DMS53 treated with DMSO at 0.1 percent for 48 hours (cell line): ENCODE measurements at regions not wholly inside any gene's neighbourhood (a gene's known extent, or its start where the extent isn't known, plus 50 kb on each side); places are given as distances from the start of the nearest gene placed in this dataset.

Experiments used
- DNase-seq: peaks from one replicate; lab custom pipeline; 2025; ENCODE audit not compliant: unreplicated experiment; lab: John Stamatoyannopoulos, UW

DNA sequence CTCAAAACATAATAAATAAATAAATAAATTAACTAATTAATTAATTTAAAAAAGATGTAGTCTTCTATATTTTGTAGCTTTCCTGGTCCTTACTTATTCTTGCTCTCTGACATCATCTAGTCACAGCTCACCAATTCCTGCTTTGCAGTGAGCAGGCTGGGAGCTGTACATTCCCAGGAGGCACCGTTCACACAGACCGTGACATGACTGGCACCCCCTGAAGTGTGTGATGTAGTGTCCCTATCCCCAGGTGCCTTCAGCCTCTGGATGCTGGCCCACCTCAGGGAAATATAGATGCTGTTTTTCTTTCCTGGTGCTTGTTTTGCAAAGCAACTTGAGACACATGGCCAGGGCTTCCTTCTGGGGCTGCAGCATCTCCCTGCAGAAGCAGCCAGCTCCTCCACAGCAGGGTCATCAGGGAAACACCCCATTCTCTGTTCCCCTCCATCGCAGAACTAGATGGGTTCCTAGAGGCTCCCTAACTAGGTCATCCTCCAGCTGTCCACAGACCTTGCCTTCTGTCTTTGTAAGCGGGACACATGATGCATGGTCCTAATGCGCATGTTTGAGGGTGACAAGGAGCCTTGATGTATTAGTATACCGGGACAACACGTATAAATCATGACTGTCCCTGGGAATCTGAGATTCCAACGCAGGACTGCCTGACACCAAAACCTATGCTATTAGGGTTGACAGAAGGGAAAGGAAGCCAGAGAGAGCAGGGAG, 76.4 kb downstream of the RHOB start:
- DNase-seq: no peak

- DNase-seq: no peak
Measured at GRCh38 chr2:20523799-20524187, 76.9 kb downstream of the RHOB start.

GRCh38 chr2:20524412-20525040, 77.7 kb downstream of the RHOB start:
- DNase-seq: no peak

DNA sequence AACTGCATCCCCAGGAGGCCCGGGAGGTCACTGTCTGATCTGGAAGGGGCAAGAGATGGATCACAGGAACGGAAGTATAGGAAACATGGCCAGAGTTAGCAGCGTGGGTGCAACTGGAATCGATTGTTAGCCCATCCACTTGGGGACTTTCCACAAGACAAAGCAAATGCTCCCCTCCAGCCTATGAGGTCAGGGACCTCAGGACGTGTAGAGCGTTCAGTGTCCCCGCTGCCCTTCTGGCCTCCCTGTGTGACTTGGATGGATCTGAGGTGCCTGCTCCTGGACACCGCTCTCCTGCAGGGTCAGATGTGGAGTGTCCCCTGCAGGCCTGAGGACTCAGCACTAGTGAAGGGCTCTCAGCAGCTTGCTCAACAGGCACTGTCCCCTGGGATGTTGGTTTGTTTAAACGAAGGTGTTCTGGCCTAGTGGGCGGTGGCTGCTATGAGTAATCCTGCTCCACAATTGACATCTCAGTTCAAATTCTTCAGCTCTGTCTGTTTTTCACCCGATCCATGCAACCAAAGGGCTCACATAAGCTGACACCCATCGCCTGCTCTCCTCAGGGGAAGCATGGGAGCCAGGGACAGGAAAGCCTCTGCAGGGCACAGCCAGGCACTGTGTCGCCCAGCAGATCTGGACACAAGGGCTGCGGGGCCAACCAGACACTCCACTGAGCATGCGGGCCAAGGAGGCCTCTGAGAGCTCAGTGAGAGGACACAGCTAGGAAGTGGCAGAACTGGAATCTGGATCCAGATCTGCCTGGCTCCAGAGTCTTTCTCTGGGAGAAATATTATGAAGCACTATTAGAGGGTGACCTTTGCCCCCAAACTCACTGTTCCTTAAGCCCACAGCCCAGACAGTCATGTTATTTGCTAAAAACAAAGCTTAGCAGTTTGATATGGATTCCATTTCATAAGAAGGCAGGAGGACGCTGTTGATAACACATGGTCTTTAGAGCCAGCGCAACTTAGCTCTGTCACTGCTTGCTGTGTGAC, 78.5 kb downstream of the RHOB start:
- DNase-seq: no peak

GRCh38 chr2:20526160-20526559, 79.3 kb downstream of the RHOB start:
- no peak for DNase-seq

DNA sequence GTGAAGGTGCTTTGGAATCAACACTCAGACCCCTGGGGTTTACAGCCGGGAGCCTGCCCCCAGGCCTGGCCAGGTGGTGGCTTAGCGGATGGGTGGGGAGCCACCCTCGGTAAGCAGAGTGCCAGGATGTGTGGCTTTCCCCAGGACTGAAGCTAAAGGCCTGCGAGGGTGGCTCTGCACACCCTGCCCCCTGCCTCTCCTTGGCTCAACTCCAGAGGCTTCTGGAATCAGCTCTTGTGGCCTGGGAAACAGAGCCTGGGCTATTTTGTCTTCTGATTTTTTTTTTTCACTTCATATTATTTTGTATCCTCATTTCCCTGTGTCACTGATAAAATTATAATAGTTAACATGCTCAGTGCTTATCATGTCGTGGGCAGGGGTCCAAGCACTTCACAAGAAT, 79.8 kb downstream of the RHOB start:
- DNase-seq: no peak

DNA sequence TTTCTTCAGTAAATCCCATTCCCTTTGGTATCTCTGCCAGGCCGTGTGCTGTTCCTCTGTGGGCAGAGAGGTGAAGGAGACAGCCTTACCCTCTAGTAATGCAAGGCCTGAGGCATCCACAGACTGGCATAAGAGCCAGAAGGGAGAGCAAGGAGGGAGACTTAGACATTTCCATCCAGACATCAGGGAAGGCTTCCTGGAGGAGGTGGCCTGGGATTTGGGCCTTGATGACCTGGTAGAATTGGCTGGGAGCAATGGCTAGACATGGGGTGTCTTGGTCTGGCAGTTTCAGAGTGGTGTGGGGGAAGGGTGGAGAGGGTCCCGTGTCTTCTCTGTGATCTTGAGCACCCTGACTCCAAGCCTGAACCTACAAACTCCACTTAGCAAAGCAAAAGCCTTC, 81.8 kb downstream of the RHOB start:
- DNase-seq: no peak

DNA sequence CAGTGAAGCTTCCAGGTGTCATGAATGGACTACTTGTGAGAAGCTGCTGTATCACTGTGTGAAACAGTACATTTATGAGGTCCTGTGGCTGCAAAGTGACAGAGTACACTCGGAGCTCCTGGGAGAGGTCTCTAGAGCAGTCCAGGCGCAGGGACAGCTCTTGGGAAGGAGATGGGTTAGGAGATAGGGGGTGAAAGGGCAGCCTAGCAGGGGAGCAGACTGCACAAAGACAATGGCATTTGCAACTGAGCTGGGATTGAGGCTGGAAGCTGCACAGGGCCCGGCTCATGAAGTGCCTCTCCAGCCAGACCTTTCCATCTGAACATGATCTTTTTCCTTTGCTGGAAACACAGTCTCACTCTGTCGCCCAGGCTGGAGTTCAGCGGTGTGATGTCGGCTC, 83.6 kb downstream of the RHOB start:
- no peak for DNase-seq

DNA sequence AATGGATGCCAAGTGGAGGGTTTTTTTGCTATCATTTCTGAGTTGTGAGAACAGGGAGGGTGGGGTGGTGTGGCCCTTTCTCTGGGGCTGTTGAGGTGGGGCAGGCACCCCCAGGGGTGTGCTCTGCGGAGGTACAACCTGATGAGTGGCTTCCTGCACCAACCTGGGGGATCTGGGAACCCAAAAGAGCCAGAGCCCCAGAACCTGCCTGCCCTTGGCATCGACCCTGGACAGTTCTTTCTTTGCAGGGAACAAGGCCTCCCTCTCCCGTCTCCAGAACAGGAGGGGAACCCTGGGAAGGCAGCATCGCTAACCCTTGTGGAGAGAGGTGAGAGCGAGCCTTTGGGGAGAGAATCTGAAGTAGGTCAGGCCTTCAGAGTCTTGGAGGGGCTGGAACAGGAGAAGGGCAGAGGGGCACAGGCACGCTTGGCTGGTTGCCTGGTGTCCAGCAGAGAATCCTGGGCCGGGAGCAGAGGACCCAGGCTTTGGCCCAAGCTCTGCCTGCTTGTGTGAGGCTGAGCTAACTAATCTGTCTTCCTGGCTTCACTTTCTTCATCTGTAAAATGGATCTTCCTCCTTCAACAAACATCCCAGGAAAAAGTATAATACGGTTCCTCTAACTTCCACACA, 84.9 kb downstream of the RHOB start:
- DNase-seq: no peak

- DNase-seq: no peak
Measured at GRCh38 chr2:20532634-20533437, 86.0 kb downstream of the RHOB start.

GRCh38 chr2:20533993-20534622, 87.2 kb downstream of the RHOB start:
- DNase-seq: no peak

GRCh38 chr2:20534913-20535801, 88.3 kb downstream of the RHOB start:
- DNase-seq: no peak

- no peak for DNase-seq
Measured at GRCh38 chr2:20536619-20537422, 89.9 kb downstream of the RHOB start.

DNA sequence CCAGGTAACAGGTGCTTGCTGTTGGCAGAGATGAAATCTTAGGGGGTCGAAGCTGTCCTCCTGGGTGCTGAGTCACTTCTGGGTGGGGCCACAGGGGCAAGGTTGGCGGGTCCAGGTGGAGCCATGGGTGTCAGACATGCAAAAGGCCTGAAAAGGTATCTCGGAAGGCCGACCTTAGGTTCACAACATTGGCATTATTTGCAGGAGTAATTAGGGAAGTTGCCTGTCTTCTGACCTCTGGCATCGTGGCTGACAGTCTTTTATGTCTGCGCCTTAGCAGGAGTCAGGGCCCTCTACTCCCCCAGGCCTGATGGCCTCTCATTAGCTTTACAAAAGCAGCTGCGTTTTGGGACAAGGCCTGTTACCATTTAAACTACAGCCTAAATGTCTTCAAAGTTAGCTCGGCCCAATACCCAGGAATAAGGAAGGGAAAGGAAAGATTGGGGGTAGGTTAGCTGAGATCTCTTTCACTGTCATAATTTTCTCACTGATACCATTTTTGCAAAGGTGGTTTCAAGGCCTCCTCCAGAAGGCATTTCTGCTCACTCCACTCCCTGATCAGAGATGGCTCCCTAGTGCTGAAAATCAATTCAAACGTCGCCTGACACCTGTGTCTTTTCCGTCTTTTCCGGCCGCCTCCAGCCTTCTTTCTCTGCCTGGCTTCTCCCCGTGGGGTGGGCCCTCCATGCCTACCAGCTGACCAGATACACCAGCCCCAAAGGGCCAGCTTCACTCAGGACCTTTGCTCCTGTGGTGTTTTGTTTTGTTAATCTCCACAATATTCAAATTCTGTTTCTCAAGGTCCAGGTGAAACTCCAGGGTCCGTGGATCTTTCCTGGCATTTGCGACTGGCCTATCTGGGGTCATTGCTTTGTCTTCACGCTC, 90.8 kb downstream of the RHOB start:
- DNase-seq: no peak

DNA sequence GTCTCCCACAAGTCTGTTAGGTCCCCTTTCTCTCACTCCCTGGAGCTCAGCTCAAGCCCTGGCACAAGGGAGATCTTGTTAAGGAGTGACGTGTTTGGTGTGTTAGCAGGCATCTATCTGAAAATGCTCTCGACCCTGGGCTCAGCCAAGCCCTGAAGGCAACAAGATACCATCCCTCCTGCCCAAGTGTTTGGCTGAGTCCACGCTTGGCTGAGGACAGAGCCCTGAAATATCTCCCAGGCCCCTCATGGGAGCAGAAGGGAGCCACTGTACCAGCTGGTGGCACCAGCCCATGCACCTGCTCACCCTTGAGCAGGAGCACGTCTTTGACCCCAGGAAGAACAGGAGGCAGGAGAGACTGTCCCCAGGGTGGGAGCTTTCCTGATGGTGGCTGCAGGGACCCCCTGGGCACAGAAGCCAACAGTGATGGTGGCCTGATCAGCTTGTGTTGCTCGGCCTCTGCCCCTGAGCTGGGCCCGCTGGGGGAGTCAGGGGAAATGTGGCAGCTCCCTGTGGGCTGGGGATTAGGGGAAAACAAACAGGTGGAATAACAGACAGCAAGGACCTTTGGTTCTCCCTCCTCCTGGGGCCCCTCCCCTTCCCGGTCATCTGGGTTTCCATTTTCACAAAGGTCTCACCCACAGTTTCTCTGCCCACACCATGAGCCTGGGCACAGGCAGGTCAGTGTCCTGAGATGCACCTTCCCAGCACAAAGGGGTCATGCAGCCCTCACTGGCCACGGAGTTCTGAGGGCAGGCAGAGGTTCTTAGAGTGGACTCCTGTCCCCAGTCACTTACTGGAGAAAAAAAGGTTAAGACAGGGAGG, 91.6 kb downstream of the RHOB start:
- DNase-seq: no peak

DNA sequence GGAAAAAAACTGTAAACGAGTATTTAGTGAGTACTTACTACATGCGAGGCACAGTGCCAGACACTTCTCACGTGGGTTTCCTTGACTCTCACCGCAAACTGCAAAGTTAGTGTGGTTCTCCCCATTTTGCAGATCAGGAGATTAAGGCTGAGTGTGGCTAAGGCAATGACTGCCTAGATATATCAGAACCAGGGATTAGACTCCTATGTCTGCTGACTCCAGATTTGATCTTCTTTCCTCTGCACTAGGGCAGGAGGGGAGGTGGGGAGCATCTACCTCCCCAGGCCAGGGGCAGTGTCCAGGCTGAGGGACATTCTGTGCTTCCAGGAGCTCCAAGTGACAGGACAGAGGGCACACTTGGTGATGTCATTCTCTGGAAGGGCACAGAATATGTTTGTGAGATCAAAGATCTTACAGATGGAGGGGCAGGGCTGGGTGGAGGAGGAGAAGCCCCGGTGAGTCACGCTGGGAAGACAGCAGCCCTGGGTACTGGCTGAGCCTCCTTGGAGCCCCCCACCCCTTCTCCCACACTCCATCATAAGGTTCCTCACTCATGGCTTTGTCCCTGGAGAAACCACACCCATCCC, 92.4 kb downstream of the RHOB start:
- DNase-seq: no peak
